Upper lobe of right lung (tissue), 1 donor: ENCODE measurements at regions not wholly inside any gene's neighbourhood (a gene's known extent, or its start where the extent isn't known, plus 50 kb on each side); places are given as distances from the start of the nearest gene placed in this dataset.
A peak's percentile ranks its signal among the peaks of the same experiment; 100 is the strongest.

Experiments
- ATAC-seq: fragments of 200-7000 bp; cut with Tn5 transposase; one replicate; pipeline ENCODE4 v1.9.1; 2020; ENCODE audit warnings: mild to moderate bottlenecking, moderate library complexity
- DNase-seq: peaks from one replicate; pipeline ENCODE4 v3.0.0-alpha.2; 2020
- H3K27ac ChIP-seq: fragments of 200-600 bp; one replicate; pipeline ENCODE4 v1.8.0; 2022
- H3K27me3 ChIP-seq: fragments of 200-600 bp; one replicate; pipeline ENCODE4 v1.8.0; 2022; ENCODE audit warnings: mild to moderate bottlenecking
- H3K36me3 ChIP-seq: fragments of 200-600 bp; one replicate; pipeline ENCODE4 v1.8.0; 2022
- H3K4me1 ChIP-seq: fragments of 200-600 bp; one replicate; pipeline ENCODE4 v1.8.0; 2022
- H3K4me3 ChIP-seq: fragments of 200-600 bp; one replicate; pipeline ENCODE4 v1.8.0; 2022; ENCODE audit warnings: mild to moderate bottlenecking
- H3K9me3 ChIP-seq: fragments of 200-600 bp; one replicate; pipeline ENCODE4 v1.8.0; 2022
- CTCF ChIP-seq: fragments of 200-600 bp; IDR thresholded peaks from one replicate; pipeline ENCODE4 v1.8.0; 2022; ENCODE audit warnings: antibody characterized with exemption
- intact Hi-C: fragments of 100-400 bp; cut with DNase I; formaldehyde crosslinking; loops from one replicate; pipeline ENCODE4 v1.11.0; 2022
- donor health status: DM: no; HTN: yes; CAD: no; lungs with severe emphysema.

DNA sequence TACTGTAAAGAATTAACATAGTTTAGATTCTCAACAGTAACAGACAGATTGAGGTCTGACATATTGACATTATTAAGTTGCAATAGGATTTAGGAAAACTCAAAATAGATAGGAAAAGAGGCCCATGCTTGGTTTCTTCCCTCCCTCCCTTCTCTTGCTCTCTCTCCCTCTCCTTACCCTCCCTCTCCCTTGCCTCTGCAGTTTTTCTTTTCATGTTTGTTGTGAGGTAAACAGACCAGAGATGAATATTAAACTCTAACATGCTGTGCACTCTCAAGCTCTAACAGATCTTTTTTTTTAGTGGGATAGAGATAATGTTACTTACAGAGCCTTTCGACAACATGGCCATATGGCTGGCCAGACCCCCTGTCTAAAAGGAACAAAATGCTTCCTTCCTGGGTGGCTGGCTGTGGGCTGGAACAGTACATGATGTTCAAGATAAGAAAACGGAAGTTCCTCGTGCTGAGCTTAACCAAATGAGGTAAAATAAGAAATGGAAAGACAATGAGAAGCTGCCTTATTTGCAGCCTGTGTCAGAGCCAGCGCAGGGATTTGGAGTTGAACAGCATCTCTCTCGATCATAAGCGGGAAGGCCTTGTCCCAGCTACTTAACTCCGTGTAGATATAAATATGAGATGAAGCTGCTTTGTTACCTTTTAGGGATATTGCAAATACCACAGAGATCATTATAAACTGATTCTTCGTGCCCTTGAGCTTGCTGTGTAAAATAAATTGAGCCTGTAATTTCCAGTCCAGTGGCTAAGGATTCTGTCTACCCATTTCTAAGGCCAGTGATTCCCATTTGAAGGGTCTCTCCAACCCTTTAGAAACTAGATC, 391.9 kb upstream of the NPVF start:
- no peaks in the 10 kb centered on the region for H3K36me3 ChIP-seq
- DNase-seq (no peak), ATAC-seq (peak; percentile 79)
- H3K4me3 ChIP-seq = peak overlapping the region; percentile 19
- peak overlapping the region; percentile 64 for H3K27ac ChIP-seq
- H3K9me3 ChIP-seq = no peaks in the 10 kb centered on the region
- peaks cover 10% of the 10 kb centered on the region for H3K4me1 ChIP-seq
- no peaks in the 10 kb centered on the region for H3K27me3 ChIP-seq
- TF ChIP-seq CTCF = no peak
- intact Hi-C loops = no loop called here

DNA sequence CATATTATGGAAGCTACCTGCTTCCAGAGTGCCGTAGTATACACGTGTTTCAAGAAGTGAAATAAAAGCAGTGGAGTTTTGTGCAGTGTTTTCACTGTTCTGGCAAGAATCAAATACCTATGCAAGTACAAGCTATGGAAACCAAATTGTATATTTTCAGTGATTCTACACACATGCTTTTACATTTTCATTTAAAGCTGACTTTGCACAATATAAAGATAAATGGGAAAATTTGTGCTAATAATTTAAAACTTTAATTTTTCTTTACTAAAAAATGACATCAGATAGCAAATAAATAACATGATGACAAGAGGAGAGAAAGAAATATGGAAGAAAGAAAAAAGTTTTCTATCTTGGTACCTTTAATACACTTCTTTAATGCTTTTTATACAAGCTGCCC, 393.7 kb upstream of the NPVF start:
- H3K36me3 ChIP-seq = no peaks in the 10 kb centered on the region
- H3K9me3 ChIP-seq = no peaks in the 10 kb centered on the region
- DNase-seq = no peak
- no peaks in the 10 kb centered on the region for H3K27me3 ChIP-seq
- no peak overlapping the region for H3K27ac ChIP-seq
- no peak for TF ChIP-seq CTCF
- no peak overlapping the region for H3K4me3 ChIP-seq
- ATAC-seq = no peak
- peaks cover 10% of the 10 kb centered on the region for H3K4me1 ChIP-seq
- intact Hi-C loops = no loop called here

DNA sequence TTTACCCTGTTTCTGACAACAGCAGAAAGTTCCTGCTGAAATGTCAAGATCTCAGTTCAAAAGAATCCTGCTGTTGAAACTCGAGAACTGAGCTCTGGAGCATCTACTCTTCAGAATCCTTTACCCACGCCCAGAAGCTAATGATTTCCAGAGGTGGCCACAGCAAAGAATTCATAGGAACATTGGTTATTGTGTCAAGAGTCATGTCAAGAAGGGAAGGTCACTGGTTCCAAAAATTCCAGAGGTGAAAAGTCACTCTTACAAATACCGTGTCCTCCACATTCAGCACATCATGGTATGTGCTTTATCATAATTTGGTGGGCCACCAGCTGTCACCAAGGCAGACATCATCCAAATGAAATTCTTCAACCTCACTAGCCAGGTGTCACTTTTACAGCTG, 394.4 kb upstream of the NPVF start:
- no peak overlapping the region for H3K27ac ChIP-seq
- H3K9me3 ChIP-seq = no peaks in the 10 kb centered on the region
- no peak for TF ChIP-seq CTCF
- DNase-seq (no peak), ATAC-seq (no peak)
- intact Hi-C loops = no loop called here
- H3K4me1 ChIP-seq = peaks cover 10% of the 10 kb centered on the region
- no peaks in the 10 kb centered on the region for H3K27me3 ChIP-seq
- H3K4me3 ChIP-seq = no peak overlapping the region
- no peaks in the 10 kb centered on the region for H3K36me3 ChIP-seq

DNA sequence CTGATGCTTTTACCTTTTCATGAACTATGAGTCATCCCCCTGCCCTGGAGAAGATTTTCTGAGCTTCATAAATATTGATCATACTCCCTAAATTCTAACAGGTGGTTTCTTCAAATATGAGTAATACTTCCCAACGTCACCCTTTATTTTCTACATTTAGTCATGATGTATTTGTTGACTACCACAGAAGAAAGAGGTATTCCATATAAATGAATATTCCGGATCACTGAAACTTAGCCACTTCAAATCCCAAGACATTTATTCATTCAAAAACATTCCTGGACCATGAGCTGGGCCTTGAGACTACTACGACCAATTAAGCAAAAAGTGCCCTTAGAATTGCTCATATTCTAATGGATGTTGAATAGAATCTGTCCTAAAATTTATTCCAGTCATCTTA, 395.8 kb upstream of the NPVF start:
- Histone ChIP-seq H3K4me3 (no peak overlapping the region), H3K4me1 (peaks cover 10% of the 10 kb centered on the region), H3K36me3 (no peaks in the 10 kb centered on the region), H3K9me3 (no peaks in the 10 kb centered on the region), H3K27me3 (no peaks in the 10 kb centered on the region), H3K27ac (peak overlapping the region; percentile 27)
- intact Hi-C loops = no loop called here
- no peak for TF ChIP-seq CTCF
- no peak for ATAC-seq
- no peak for DNase-seq

GRCh38 chr7:25624833-25625232, 396.5 kb upstream of the NPVF start:
- no peaks in the 10 kb centered on the region for H3K9me3 ChIP-seq
- H3K4me3 ChIP-seq = no peak overlapping the region
- no peak for TF ChIP-seq CTCF
- peak; percentile 40 for ATAC-seq
- DNase-seq = no peak
- no peaks in the 10 kb centered on the region for H3K27me3 ChIP-seq
- no peaks in the 10 kb centered on the region for H3K36me3 ChIP-seq
- intact Hi-C loops = no loop called here
- peaks cover 10% of the 10 kb centered on the region for H3K4me1 ChIP-seq
- H3K27ac ChIP-seq = peak overlapping the region; percentile 74
